GM13977 (cell line): ENCODE measurements at regions not wholly inside any gene's neighbourhood (a gene's known extent, or its start where the extent isn't known, plus 50 kb on each side); places are given as distances from the start of the nearest gene placed in this dataset.

ENCODE experiments used
- DNase-seq: peaks from one replicate; pipeline ENCODE4 v3.0.0; 2012; ENCODE audit warnings: low spot score
- in situ Hi-C: fragments of 300-500 bp; cut with MboI; formaldehyde crosslinking; loops from one replicate; pipeline ENCODE4 v1.12.0; 2022; ENCODE audit warnings: low sequenced_read_pairs, low pct_unique_long_range_greater_than_20kb, mixed read lengths, inconsistent platforms; ENCODE audit not compliant: unreplicated experiment
- TF ChIP-seq, protein P1 (sequence below): IDR thresholded peaks from 2 replicates; pipeline ENCODE4 v1.5.1; 2012; ENCODE audit warnings: mild to moderate bottlenecking, control low read depth; ENCODE audit not compliant: insufficient read depth; ENCODE audit errors: extremely low read depth, missing control alignments

DNA sequence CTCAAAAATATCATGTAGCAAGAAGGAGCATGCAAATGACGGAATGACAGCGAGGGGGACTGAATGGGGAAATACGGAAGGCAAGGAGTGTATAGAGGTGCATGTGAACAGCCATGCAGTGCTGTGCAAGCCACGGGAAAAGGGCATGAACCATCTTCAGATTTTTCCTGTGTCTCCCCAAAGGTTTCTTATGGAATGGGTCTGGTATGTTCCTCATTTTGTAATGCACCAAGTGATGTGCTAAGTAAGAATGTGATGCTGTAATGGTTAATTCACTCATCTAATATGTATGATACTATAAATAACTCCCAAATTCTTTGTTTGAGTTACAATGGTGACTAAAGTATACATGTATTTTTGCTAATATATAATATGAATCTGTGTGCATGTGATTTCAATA lies 99.0 kb upstream of the DAB2 start:
- TF ChIP-seq, protein P1, sequence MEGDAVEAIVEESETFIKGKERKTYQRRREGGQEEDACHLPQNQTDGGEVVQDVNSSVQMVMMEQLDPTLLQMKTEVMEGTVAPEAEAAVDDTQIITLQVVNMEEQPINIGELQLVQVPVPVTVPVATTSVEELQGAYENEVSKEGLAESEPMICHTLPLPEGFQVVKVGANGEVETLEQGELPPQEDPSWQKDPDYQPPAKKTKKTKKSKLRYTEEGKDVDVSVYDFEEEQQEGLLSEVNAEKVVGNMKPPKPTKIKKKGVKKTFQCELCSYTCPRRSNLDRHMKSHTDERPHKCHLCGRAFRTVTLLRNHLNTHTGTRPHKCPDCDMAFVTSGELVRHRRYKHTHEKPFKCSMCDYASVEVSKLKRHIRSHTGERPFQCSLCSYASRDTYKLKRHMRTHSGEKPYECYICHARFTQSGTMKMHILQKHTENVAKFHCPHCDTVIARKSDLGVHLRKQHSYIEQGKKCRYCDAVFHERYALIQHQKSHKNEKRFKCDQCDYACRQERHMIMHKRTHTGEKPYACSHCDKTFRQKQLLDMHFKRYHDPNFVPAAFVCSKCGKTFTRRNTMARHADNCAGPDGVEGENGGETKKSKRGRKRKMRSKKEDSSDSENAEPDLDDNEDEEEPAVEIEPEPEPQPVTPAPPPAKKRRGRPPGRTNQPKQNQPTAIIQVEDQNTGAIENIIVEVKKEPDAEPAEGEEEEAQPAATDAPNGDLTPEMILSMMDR = no peak
- in situ Hi-C loops = no loop called here

DNA sequence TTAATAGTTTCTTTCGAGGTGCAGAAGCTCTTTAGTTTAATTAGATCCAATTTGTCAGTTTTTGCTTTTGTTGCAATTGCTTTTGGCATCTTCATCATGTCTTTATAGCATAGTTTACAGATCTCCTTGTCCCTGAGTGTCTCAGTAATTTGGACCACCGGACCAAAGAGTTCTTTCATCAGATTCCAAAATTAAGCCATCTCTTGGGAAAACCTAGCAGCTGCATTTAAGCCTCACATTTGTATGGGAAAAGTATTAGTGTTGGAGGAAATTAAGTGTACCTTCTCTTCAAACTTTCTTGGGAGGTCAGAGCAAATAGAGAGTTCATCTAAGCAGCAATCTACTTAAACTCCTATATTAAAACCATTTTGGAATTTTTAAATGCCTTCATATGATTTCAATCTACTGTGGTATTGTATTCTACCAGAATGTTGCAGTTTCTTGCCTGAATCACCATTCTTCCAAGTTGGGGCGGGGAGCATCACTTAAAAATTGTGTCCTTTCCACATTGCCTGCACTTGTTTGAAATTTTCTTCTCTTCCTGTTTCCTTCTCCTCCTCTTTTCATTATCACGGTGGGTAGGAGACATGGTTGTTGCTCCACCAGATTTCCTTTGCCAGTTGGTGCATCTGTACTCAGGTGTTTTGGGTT lies 97.3 kb upstream of the DAB2 start:
- in situ Hi-C loops = no loop called here
- TF ChIP-seq, protein P1 = no peak
- no peak for DNase-seq

More for the DNA sequence above, 99.0 kb upstream of the DAB2 start:
- no peak for DNase-seq

DNA sequence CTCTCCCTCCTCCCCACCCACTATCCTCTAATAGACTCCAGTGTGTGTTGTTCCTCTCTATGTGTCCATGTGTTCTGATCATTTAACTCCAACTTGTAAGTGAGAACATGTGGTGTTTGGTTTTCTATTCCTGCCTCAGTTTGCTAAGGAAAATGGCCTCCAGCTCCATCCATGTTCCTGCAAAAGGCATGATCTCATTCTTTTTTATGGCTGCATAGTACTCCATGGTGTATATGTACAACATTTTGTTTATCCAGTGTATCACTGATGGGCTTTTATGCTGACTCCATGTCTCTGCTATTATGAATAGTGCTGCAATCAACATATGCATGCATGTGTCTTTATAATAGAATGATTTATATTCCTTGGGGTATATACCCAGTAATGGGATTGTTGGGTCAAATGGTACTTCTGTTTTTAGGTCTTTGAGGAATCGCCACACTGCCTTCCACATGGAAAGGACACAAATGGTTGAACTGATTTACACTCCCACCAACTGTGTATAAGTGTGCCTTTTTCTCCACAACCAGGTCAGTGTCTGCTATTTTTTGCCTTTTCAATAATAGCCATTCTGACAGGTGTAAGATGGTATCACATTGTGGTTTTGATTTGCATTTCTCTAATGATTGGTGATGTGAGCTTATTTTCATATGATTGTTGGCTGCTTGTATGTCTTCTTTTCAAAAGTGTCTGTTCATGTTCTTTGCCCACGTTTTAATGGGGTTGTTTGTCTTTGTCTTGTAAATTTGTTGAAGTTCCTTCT lies 96.5 kb upstream of the DAB2 start:
- DNase-seq = no peak
- in situ Hi-C loops = no loop called here
- TF ChIP-seq, protein P1 = no peak

GRCh38 chr5:39520232-39520572 lies 95.4 kb upstream of the DAB2 start:
- TF ChIP-seq, protein P1 = no peak
- DNase-seq = no peak
- in situ Hi-C loops = no loop called here

DNA sequence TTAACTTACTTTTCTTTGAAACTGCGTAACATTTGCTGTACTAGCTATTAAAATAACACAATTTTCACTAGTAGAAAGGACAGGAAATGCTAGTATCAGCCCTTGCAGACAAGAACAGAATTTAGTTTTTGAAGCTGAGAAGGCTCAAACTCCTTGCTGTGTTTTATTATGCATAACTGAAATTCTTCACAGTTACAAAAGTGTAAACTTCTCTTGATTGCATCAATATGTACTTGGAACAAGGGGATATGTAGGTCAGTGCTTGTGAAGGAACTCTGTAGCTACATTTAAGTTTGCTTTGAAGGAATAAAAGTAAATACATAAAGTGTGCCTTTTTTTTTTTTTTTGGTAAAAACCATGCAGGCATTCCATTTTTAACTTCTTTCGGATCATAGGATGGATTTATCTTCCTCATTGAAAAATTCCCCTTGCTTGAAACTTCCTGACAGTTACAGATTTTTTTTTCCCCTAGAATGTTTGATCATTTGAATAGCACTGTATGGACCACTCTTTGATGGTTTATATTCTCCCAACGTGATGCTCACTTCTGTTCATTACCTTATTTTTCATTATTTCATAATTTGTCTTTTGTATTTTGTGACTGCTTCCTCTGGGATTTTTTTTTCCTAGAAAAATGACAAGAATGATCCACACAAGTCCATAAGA lies 94.9 kb upstream of the DAB2 start:
- TF ChIP-seq, protein P1 = no peak
- no peak for DNase-seq
- in situ Hi-C loops = no loop called here

DNA sequence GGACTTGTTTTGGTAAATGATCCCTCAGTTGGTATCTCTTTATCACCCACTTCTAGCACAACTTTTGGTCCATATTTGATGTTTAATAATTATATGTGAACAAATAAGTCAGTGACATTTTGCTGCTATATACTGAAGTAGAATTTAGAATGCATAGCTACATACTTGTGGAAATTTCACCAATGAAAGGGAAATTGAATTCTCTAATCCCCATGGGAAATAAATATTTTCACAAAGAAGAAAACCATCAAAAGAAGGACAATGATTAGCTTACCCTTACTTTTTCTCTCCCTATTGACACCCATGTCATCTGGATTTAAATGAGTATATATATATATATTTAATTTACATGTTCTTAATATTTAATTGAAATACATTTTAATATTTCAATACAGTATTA lies 94.3 kb upstream of the DAB2 start:
- in situ Hi-C loops = no loop called here
- DNase-seq = no peak
- TF ChIP-seq, protein P1 = no peak
